ENCODE measurements at regions not wholly inside any gene's neighbourhood (a gene's known extent, or its start where the extent isn't known, plus 50 kb on each side); places are given as distances from the start of the nearest gene placed in this dataset.
"Not testable (repeated sequence)": the region's sequence is repeated elsewhere in the genome, so short reads cannot be mapped to it uniquely, and the experiment has no call there.

DNA sequence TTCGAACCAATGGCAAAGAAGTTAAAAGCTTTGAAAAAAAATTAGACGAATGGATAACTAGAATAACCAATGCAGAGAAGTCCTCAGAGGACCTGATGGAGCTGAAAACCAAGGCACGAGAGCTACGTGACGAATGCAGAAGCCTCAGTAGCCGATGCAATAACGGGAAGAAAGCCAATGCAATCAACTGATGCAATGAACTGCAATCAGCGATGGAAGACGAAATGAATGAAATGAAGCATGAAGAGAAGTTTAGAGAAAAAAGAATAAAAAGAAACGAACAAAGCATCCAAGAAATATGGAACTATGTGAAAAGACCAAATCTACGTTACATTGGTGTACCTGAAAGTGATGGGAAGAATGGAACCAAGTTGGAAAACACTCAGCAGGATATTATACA lies 52.6 kb upstream of the MRPS30 start:
- DNase-seq; in situ Hi-C loops (cut with HindIII; ENCODE audit: low pct_ligation_motif_present, low pct_unique_long_range_greater_than_20kb, low sequenced_read_pairs): not testable (repeated sequence)

DNA sequence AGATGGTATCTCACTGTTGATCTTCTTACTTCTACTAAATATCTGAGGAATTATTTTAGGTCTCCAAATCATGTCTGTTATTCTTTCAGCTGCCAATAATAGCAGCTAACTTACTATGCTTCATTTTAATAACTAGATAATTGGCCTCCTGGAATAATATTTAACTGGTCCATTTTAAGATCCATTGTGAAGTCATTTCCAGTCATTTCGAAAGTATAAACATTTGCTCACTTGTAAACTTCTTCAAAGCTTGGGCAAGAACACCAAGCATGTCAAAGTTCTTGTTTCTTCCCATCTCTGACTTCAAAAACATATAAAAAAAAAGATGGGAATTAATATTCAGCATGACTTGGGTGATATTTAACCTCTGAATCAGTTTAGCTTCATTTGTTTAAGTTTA lies 61.4 kb upstream of the MRPS30 start:
- DNase-seq = no peak
- in situ Hi-C loops (cut with HindIII; ENCODE audit: low pct_ligation_motif_present, low pct_unique_long_range_greater_than_20kb, low sequenced_read_pairs) = no loop called here

DNA sequence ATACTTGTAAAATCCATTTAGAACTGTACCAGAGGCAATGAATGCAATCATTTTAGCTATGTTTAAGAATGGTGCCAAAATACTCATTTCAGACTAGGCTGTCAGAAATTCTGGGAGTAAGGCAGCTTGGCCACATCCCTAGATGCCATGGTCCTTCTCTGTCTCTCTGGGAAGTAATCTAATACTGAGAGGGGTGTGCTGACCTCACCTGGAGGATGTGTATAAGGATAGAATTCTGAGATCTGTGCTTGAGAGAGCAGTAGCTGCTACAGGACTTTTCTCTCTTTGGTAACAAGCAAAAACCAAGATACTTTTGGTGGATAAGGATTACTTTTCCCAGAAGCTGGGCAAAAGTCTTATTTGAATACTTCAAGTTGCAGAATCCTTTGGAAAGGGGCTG lies 68.1 kb upstream of the MRPS30 start:
- no peak for DNase-seq
- in situ Hi-C loops (cut with HindIII; ENCODE audit: low pct_ligation_motif_present, low pct_unique_long_range_greater_than_20kb, low sequenced_read_pairs) = no loop called here

DNA sequence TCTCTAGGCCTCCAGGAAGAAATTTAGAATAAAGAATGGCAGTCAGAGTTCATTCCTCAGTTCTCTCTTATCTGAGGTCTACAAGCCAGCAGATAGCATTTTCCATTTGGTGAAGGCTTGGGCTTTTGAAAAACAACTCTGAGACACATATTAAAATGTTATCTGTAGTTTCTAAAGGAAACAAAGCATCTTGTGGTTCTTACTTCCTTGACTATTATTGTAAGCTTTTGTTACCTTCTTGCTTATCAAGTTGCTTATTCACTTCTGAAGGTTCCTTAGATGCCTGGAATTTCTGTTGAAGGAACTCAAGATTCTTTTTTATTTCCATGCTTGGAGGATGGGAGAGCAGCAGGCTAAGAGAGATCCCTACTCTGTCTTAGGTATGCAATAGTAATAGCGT lies 79.2 kb upstream of the MRPS30 start:
- in situ Hi-C loops (cut with HindIII; ENCODE audit: low pct_ligation_motif_present, low pct_unique_long_range_greater_than_20kb, low sequenced_read_pairs) = no loop called here
- no peak for DNase-seq

DNA sequence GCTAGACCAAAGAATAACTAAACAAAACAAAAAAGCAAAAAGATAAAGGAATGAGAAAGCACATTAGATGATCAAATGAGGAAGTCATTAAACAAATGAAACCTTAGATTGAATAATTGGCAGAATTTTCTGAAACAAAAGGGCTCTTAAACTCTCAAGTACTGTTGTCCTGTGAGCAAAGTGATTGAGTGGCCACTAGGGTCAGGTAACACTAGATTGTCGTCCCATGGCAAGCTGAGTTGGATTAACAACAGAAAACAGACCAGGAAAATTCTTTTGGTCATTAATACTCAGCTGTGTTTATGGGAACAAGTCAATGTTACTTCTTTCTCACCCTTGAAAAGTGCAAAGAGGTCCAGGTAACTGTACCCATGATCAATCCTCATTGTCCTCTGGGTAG lies 81.6 kb upstream of the MRPS30 start:
- DNase-seq = no peak
- in situ Hi-C loops (cut with HindIII; ENCODE audit: low pct_ligation_motif_present, low pct_unique_long_range_greater_than_20kb, low sequenced_read_pairs) = no loop called here

DNA sequence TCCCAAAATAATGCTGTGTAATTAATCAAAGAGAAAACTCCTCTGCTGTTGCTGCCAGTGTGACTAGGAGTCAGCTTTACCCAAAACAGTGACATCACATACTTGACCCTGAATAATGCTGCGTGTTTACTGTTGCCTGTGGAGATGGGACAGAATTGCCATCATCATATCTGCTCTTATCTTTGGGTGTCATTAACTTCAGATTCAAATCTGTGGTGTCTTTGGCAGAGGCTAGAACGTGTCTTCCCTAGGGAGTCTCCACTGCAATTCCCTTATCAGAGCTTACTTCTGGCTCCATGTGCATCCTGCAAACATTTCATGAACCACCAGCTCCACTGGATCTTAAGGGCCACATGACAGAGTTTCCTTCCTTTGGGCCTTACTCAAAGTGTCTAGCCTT lies 88.9 kb upstream of the MRPS30 start:
- no peak for DNase-seq
- in situ Hi-C loops (cut with HindIII; ENCODE audit: low pct_ligation_motif_present, low pct_unique_long_range_greater_than_20kb, low sequenced_read_pairs) = no loop called here

DNA sequence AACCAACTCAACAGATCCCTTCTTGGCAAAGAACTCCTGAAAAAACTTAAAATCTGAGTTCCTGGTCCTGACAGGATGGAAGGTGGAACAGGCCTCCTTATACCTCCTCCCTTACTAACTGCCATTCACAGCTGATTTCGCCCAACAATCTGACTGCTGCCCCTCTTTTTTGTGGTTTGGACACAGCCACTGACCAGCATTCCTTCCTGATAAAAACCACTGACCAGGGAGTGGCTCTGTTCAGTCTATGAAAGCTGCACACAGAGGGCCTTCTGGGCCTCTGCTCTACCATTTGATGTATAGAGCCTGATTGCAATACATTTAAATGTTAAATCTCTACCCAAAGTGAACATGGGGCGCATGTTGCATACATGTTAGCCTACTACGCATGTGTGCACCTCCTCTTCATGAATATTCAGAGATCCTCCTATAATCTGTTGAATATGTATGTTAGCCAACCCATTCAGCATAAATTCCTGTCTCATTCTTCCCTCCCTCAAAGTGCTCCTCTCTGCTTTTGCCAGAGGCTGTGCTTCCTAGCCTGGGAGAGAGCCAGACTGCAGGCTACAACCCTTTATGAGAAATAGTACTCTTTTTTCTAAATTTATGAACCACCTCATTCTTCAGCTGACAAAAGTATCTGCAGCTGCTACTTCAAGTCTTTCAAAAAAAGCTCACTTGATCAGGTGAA lies 93.7 kb upstream of the MRPS30 start:
- DNase-seq = no peak
- in situ Hi-C loops (cut with HindIII; ENCODE audit: low pct_ligation_motif_present, low pct_unique_long_range_greater_than_20kb, low sequenced_read_pairs) = no loop called here

DNA sequence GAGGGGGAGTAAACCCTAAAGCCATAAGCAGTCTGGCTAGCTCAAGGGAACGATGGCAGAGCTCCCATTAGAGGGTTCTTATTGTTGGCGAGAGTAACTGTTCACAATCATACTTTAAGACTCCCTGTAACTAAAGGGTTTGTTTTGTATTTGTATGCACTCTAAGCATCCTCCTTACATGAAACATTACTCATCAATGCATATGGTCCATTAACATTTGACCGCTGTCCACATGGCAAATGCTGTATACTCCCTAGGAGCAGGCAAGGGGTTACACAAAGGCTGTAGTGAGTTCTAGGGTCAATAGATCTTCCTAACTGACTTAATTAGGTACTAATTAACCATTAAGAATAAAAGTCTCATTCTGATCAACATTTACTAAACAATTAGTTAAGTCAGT lies 95.3 kb upstream of the MRPS30 start:
- DNase-seq = no peak
- in situ Hi-C loops (cut with HindIII; ENCODE audit: low pct_ligation_motif_present, low pct_unique_long_range_greater_than_20kb, low sequenced_read_pairs) = no loop called here

DNA sequence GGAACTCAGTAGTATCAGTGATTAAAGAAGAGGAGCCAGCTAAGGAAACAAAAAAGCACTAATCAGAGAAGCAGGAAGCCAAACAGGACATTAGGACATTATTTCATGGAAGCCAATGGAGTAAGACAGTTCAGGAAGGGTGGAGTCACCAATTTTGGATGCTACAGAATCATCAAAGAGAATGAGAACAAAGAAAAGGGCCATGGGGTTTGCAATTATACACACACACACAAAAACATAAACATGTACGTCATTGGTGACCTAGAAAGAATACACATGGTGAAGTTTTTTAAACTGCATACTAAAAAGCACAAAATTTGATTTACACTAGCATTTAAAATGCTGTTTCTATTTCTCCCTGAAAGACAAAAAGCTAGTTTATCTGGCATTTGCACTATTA lies 96.8 kb upstream of the MRPS30 start:
- no peak for DNase-seq
- in situ Hi-C loops (cut with HindIII; ENCODE audit: low pct_ligation_motif_present, low pct_unique_long_range_greater_than_20kb, low sequenced_read_pairs) = no loop called here

DNA sequence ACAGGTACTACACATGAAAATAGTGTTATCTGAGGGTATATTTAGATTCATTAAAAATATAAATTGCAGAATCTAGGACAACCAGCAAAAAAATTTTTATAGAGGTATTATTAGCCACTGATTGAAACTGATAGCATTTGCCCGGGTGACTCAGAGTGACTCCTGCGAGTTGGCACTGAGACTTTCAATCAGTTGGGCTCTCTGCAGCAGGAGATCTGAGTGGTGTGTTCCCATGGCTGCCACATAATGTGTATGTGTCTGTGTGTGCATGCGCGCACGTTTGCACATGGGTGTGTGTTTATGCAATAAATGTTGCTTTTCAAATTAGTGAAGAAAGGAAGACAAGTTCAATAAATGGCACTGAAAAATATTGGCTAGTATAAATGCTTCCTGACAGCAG lies 100.1 kb upstream of the MRPS30 start:
- in situ Hi-C loops (cut with HindIII; ENCODE audit: low pct_ligation_motif_present, low pct_unique_long_range_greater_than_20kb, low sequenced_read_pairs) = no loop called here
- no peak for DNase-seq

DNA sequence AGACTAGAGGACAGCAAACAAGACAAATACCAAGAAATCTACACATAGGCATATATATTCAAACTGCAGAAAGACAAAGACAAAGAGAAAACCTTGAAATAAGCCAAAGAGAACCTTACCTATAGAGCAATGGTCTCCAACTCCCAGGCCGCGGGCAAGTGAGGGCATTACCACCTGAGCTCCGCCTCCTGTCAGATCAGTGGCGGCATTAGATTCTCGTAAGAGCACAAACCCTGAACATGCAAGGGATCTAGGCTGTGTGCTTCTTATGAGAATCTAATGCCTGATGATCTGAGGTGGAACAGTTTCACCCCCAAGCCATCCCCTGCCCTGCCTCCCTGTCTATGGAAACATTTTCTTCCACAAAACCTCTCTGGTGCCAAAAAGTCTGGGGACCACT lies 101.0 kb upstream of the MRPS30 start:
- no peak for DNase-seq
- in situ Hi-C loops (cut with HindIII; ENCODE audit: low pct_ligation_motif_present, low pct_unique_long_range_greater_than_20kb, low sequenced_read_pairs) = no loop called here

DNA sequence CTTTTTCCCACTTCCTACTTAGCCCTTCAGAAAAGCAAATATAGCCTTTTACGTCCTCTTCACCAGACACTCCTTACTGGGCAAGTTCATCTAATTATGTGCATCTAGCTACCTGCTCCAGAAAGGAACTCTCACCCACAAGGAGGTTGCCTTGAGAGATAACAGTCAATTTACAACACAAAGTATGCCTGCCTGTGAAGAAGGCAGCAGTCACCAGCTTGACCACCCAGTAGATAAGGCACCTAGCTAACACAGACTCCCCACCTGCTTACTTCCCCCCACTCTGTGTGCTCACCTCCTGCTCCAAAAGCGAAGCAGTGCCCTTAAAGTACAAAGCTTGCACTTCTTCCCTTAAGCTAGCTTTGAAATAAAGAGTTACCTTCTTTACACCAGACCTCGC lies 111.7 kb upstream of the MRPS30 start:
- in situ Hi-C loops (cut with HindIII; ENCODE audit: low pct_ligation_motif_present, low pct_unique_long_range_greater_than_20kb, low sequenced_read_pairs) = no loop called here
- no peak for DNase-seq

DNA sequence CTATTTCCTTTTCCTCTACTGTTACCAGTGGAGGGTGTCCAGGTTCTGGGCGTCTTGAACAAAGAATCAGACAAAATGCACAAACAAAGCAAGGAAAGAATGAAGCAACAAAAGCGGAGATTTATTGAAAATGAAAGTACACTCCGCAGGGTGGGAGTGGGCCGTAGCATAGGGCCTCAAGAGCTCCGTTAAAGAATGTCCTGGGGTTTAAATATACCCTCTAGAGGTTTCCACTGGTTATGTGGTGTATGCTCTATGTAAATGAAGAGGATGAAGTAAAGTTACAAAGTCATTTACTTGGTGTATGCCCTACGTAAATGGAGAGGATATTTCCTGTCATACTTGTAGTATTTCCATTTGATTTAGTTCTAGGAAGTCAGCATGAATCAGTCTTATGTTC lies 113.5 kb upstream of the MRPS30 start:
- DNase-seq = no peak
- in situ Hi-C loops (cut with HindIII; ENCODE audit: low pct_ligation_motif_present, low pct_unique_long_range_greater_than_20kb, low sequenced_read_pairs) = no loop called here

DNA sequence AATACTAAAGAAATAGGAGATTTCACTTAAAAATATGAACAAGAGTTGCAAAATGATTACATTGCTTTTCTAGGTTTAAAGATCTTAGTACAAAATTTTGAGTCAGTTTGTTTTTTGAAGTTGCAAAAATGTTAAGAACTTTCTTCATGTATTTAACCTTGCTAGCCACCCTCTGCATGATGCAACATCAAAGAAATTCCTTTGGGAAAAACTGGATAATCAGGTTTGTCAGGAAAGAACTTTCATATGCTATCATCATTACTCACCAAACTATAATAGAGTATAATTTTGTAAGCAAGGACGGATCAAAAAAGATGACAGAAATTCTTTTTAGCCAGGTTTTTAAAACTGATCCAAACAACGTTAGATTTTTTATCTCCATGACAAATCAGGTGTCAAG lies 116.9 kb upstream of the MRPS30 start:
- DNase-seq = no peak
- in situ Hi-C loops (cut with HindIII; ENCODE audit: low pct_ligation_motif_present, low pct_unique_long_range_greater_than_20kb, low sequenced_read_pairs) = no loop called here

DNA sequence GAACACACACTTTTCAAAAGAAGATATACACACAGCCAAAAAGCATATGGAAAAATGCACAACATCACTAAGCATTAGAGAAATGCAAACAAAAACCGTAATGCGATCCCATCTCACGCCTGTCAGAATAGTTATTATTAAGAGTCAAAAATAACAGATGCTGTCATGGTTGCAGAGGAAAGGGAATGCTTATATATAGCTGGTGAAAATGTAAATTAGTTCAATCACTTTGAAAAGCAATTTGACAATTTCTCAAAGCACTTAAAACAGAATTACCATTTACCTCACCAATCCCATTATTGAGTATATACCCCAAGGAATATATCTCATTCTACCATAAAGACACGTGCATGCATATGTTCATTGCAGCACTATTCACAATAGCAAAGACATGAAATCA lies 126.8 kb upstream of the MRPS30 start:
- in situ Hi-C loops (cut with HindIII; ENCODE audit: low pct_ligation_motif_present, low pct_unique_long_range_greater_than_20kb, low sequenced_read_pairs) = no loop called here
- no peak for DNase-seq

DNA sequence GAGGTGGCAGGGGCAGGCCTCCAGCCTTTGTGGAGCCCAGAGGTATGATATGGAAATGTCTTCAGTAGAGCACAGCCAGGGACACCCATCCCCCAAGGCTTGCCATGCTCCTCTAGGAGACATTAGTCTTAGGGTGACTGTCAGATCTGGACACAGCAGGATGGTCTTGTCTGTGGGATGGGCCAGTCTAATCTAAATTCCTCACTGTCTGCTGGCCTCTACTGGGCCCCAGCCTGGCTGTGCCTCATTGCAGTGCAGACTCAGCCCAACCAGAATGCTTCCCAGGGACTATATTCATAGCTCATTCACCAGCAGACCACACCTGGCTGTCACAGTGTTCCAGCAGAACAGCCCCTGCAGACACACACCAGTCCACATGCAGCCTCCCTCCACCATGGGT lies 129.5 kb upstream of the MRPS30 start:
- in situ Hi-C loops (cut with HindIII; ENCODE audit: low pct_ligation_motif_present, low pct_unique_long_range_greater_than_20kb, low sequenced_read_pairs) = no loop called here

DNA sequence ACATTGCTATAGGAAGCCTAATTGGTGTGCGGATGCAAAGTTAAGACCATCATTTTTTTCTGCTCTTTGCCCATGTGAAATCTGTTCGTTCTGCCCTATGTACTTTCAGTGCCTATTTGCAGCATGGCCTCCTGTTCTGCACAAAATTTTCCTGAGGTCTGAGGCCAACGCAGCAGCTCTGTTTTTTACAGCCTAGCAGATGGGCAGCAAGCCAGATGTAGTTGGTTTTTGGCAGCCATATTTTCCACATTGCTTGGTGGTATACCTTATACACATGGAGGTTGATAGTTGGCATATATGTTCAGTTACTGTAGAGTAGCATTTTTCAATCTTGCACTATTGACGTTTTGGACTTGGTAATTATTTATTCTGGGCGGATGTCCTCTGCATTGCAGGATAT lies 133.5 kb upstream of the MRPS30 start:
- DNase-seq = no peak
- in situ Hi-C loops (cut with HindIII; ENCODE audit: low pct_ligation_motif_present, low pct_unique_long_range_greater_than_20kb, low sequenced_read_pairs) = no loop called here

More for the DNA sequence above, 129.5 kb upstream of the MRPS30 start:
- no peak for DNase-seq

DNA sequence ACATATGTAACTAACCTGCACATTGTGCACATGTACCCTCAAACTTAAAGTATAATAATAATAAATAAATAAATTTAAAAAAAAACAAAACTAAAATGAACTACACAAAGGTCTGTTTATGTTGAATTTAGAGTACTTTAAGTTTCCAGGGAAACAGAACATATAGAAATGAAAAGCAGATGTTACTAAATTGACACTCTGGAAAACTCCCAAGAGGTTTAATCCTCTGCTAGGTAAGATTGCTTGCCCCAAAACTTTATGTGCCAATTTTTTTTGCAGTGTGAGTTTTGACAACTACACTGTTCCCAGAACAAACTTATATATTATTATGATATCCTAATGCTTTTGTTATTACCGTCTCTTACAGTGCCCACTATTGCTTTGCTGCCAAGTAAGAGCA lies 134.3 kb upstream of the MRPS30 start:
- DNase-seq = no peak
- in situ Hi-C loops (cut with HindIII; ENCODE audit: low pct_ligation_motif_present, low pct_unique_long_range_greater_than_20kb, low sequenced_read_pairs) = no loop called here

DNA sequence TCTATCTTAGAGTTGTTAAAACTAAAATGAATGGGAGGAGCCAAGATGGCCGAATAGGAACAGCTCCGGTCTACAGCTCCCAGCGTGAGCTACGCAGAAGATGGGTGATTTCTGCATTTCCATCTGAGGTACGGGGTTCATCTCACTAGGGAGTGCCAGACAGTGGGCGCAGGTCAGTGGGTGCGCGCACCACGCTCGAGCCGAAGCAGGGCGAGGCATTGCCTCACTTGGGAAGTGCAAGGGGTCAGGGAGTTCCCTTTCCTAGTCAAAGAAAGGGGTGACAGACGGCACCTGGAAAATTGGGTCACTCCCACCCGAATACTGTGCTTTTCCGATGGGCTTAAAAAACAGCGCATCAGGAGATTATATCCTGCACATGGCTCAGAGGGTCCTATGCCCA lies 140.3 kb upstream of the MRPS30 start:
- DNase-seq; in situ Hi-C loops (cut with HindIII; ENCODE audit: low pct_ligation_motif_present, low pct_unique_long_range_greater_than_20kb, low sequenced_read_pairs): not testable (repeated sequence)

DNA sequence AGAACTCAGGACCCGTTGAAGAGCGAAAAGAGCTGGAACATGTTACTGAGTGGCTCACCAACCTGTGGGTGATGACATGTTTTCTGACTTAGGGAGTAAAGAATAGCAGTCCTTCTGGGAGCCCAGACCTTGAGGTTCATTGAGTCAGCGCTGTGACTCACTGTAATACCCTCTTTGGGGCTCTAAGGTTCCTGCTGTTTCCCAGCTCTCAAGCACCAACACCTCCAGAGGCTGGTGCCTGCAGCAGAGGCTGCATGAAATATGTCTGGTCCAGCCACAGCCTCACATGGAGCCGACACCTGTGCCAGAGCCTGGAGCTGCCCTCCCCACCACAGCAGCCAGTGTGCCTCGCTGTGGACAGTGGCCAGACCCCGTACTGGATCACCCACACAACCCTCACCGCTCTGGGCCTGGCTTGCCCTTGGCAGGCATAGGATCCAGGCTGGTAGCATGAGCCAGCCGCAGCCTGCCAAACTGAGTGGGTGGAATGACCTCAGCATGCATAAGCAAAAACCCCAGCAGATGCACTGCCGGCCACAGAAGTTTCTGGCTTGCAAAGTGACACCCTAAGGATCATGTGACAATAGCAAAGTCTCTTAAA lies 143.5 kb upstream of the MRPS30 start:
- no peak for DNase-seq
- in situ Hi-C loops (cut with HindIII; ENCODE audit: low pct_ligation_motif_present, low pct_unique_long_range_greater_than_20kb, low sequenced_read_pairs) = no loop called here

DNA sequence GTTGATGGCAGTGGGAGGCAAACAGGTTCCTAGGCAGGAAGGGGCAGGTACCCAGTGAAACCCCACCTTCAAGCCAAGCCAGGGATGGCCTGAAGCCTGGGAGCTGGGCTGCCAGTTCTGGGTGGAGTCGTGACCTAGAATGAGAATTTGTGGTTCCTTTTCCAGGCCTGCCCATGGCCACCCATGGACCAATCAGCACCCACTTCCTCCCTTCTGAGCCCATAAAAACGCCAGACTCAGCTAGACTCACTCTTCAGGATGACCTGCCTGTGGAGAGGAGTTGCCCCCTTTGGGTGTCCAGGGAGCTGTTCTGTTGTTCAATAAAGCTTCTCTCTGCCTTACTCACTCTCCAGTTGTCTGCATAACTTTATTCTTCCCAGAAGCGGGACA lies 144.0 kb upstream of the MRPS30 start:
- no peak for DNase-seq
- in situ Hi-C loops (cut with HindIII; ENCODE audit: low pct_ligation_motif_present, low pct_unique_long_range_greater_than_20kb, low sequenced_read_pairs) = no loop called here

All from ACHN (cell line).